GM12864 (cell line): ENCODE measurements at regions not wholly inside any gene's neighbourhood (a gene's known extent, or its start where the extent isn't known, plus 50 kb on each side); places are given as distances from the start of the nearest gene placed in this dataset.

ENCODE experiments used
- DNase-seq: peaks from one replicate; pipeline ENCODE4 v3.0.0-alpha.2; 2011; ENCODE audit warnings: low read depth
- H3K4me3 ChIP-seq: 2 replicates; pipeline ENCODE4 v1.5.1; 2011; ENCODE audit warnings: mild to moderate bottlenecking, low read depth, low read length, control low read depth
- CTCF ChIP-seq: IDR thresholded peaks from 2 replicates; pipeline ENCODE4 v1.5.1; 2011; ENCODE audit warnings: low read depth, mild to moderate bottlenecking, moderate library complexity, low read length, control low read depth, inconsistent platforms; ENCODE audit errors: missing control alignments

GRCh38 chr1:37392051-37392450 is 82.3 kb upstream of the ZC3H12A start:
- TF ChIP-seq CTCF, result no peak
- no peak for DNase-seq
- no peak overlapping the region for H3K4me3 ChIP-seq

- DNase-seq, result no peak
- no peak for TF ChIP-seq CTCF
- no peak overlapping the region for H3K4me3 ChIP-seq
Observed at GRCh38 chr1:37393173-37394120, 80.9 kb upstream of the ZC3H12A start.

GRCh38 chr1:37394574-37395464 is 79.6 kb upstream of the ZC3H12A start:
- TF ChIP-seq CTCF, result no peak
- DNase-seq, result no peak
- H3K4me3 ChIP-seq, result no peak overlapping the region

DNA sequence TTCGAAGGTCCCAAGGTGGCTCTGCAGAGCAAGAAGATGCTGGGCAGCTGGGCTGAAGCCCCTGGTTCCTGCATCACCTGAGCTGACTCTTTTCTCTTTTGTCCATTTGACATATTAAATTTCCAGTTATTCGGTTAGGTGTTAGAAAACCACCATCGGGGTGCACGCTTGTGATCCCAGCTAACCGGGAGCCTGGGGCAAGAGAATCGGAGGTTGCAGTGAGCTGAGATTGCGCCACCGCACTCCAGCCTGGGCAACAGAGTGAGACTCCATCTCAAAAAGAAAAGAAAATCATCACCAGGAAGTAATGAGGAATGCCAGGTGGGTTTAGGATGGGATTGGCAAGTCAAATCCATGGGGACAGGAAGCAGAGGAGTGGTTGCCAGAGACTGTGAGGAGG is 76.3 kb upstream of the ZC3H12A start:
- no peak overlapping the region for H3K4me3 ChIP-seq
- TF ChIP-seq CTCF, result no peak
- DNase-seq, result no peak

DNA sequence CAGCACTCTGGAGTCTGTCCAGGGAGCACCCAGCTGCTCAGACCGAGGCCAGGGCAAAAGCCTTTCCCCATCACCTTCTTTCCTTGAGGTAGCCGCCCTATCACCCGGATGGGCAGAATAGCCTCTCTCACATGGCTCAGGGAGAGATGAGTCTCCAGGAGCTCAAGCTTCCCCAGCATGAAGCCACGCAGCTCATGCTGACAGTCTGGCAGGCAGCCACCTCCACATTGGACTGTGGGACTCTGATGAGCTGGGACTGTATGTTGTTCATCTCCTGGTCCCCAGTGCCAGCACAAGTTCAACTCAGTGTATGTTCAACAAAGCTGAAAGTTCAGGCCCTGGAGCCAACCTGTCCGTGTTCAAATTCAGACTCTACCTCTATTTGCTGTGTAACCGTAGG is 75.2 kb upstream of the ZC3H12A start:
- no peak overlapping the region for H3K4me3 ChIP-seq
- no peak for DNase-seq
- TF ChIP-seq CTCF, result no peak

DNA sequence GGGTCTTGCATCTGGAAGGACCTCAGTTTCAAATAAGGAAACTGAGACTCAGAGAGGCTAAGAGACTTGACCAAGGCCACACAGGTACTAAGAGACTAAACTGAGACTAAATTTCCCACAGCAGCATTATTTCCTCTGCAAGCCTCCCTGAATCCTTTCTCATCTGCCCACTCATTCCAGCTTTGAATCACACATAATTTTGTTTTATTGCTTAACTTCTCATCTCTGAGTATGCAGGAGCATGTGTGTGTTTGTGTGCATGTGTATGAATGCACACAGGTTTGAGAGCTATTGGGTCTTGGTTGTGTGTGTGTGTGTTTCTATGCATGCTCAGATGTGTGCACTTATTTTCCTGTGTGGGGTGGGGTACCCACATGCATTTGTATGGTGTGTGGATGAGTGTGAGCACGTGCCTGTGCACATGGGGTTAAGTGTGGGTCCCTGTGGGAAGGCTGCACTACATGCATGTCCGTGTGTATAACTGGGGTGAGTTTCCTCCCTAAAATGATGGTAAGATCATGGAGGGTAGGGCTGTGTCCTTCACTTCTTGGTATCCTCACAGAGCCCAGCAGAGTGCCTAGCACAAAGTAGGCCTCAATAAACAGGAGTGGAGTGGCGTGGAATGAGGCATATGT is 74.4 kb upstream of the ZC3H12A start:
- no peak overlapping the region for H3K4me3 ChIP-seq
- TF ChIP-seq CTCF, result no peak
- no peak for DNase-seq
